Endothelial cell of umbilical vein (primary cell): ENCODE measurements at regions not wholly inside any gene's neighbourhood (a gene's known extent, or its start where the extent isn't known, plus 50 kb on each side); places are given as distances from the start of the nearest gene placed in this dataset.

Experiments
- BruUV-seq: library from RNA; stranded (reverse); fragments of 400-500 nt; replicated peaks from 2 replicates; lab custom pipeline; 2021; lab: Mats Ljungman, UMichigan
- CTCF ChIA-PET: fragments of 300-600, 350-600 bp; sonication (Branson Sonifier 250); formaldehyde crosslinking; loops from one replicate; lab custom pipeline; 2021; ENCODE audit warnings: antibody characterized with exemption, inconsistent platforms; lab: Charles Lee
- POLR2A ChIA-PET: fragments of 300-600, 350-600 bp; sonication (Branson Sonifier 250); formaldehyde crosslinking; loops from one replicate; lab custom pipeline; 2021; ENCODE audit warnings: antibody characterized with exemption, inconsistent platforms; lab: Charles Lee
- DNase-seq: peaks from one replicate; pipeline ENCODE4 v3.0.0-alpha.2; 2011; ENCODE audit warnings: low read depth, low spot score
- FAIRE-seq: peaks from 2 replicates; lab custom pipeline; 2011; peaks lifted over from hg19 to GRCh38; lab: Jason Lieb, UNC
- H2AFZ ChIP-seq: 2 replicates; pipeline ENCODE4 v1.6.0; 2012; ENCODE audit warnings: low read depth, low read length, control low read depth, inconsistent platforms
- H3K27ac ChIP-seq: 2 replicates; pipeline ENCODE4 v1.5.1; 2011; ENCODE audit warnings: low read depth, mild to moderate bottlenecking, control low read depth, low read length, moderate library complexity; ENCODE audit not compliant: insufficient read depth
- H3K27me3 ChIP-seq, 2 experiments: 2 replicates each; pipeline versions ENCODE4 v1.6.0 to v1.6.1; 2011; ENCODE audit warnings: low read length in 2 of 2, mixed read lengths in 1 of 2; ENCODE audit not compliant: control insufficient read depth in 2 of 2, insufficient read depth in 2 of 2
- H3K36me3 ChIP-seq, 2 experiments: 2 replicates in 1 of 2; 3 replicates in 1 of 2; pipeline ENCODE4 v1.5.1; 2011; ENCODE audit warnings: low read length in 2 of 2, mild to moderate bottlenecking in 1 of 2, moderate library complexity in 1 of 2; ENCODE audit not compliant: control insufficient read depth in 2 of 2, insufficient read depth in 2 of 2; ENCODE audit errors: extremely low read depth in 1 of 2
- H3K4me1 ChIP-seq: 3 replicates; pipeline ENCODE4 v1.5.1; 2011; ENCODE audit warnings: mild to moderate bottlenecking, low read length; ENCODE audit not compliant: control insufficient read depth, insufficient read depth; ENCODE audit errors: extremely low read depth
- H3K4me2 ChIP-seq: 2 replicates; pipeline ENCODE4 v1.6.1; 2011; ENCODE audit warnings: low read length, control low read depth, mixed read lengths; ENCODE audit not compliant: insufficient read depth
- H3K4me3 ChIP-seq, 3 experiments: fragments of 200-600 bp in 1 of 3; sonication (generic), shearing (Covaris generic) in 1 of 3; replicated peaks in 1 of 3; 2 replicates each; pipeline ENCODE4 v1.5.1; 2011 to 2016; ENCODE audit warnings: control low read depth in 3 of 3, low read length in 3 of 3, mild to moderate bottlenecking in 2 of 3, inconsistent platforms in 1 of 3, low read depth in 1 of 3, moderate library complexity in 1 of 3; ENCODE audit not compliant: insufficient read depth in 1 of 3
- H3K79me2 ChIP-seq: 2 replicates; pipeline ENCODE4 v1.6.0; 2012; ENCODE audit warnings: low read length, inconsistent platforms; ENCODE audit not compliant: control insufficient read depth, insufficient read depth
- H3K9ac ChIP-seq: replicated peaks from 2 replicates; pipeline ENCODE3; 2011; ENCODE audit warnings: low read length, control low read depth; ENCODE audit not compliant: insufficient read depth; ENCODE audit errors: extremely low read depth
- H3K9me1 ChIP-seq: replicated peaks from 3 replicates; pipeline ENCODE4 v1.6.0; 2011; ENCODE audit warnings: mild to moderate bottlenecking, low read length; ENCODE audit not compliant: control insufficient read depth, insufficient read depth; ENCODE audit errors: extremely low read depth
- H3K9me3 ChIP-seq: replicated peaks from 2 replicates; pipeline ENCODE4 v1.5.1; 2012; ENCODE audit warnings: low read length, inconsistent platforms; ENCODE audit not compliant: control insufficient read depth, insufficient read depth
- H4K20me1 ChIP-seq: replicated peaks from 2 replicates; pipeline ENCODE3; 2011; ENCODE audit warnings: mild to moderate bottlenecking, low read length; ENCODE audit not compliant: control insufficient read depth, insufficient read depth; ENCODE audit errors: extremely low read depth
- CTCF ChIP-seq, 2 donors: IDR thresholded peaks; 1 replicate in 1 of 2; 2 replicates in 1 of 2; pipeline ENCODE4 v1.5.1; 2011; ENCODE audit warnings: low read length in 2 of 2, mild to moderate bottlenecking in 2 of 2, moderate library complexity in 2 of 2, control low read depth in 1 of 2, inconsistent platforms in 1 of 2, low read depth in 1 of 2; ENCODE audit not compliant: insufficient read depth in 1 of 2; ENCODE audit errors: extremely low read depth in 1 of 2
- EZH2 ChIP-seq: IDR thresholded peaks from 2 replicates; pipeline ENCODE4 v1.6.1; 2012; ENCODE audit warnings: borderline replicate concordance, low read depth, mild to moderate bottlenecking, moderate library complexity, low read length, inconsistent platforms; ENCODE audit not compliant: severe bottlenecking
- FOS ChIP-seq: IDR thresholded peaks from 2 replicates; pipeline ENCODE4 v1.6.1; 2011; ENCODE audit warnings: mild to moderate bottlenecking, low read length, moderate library complexity, borderline replicate concordance; ENCODE audit not compliant: insufficient read depth
- GATA2 ChIP-seq: IDR thresholded peaks from 2 replicates; pipeline ENCODE4 v1.7.0; 2011; ENCODE audit warnings: low read depth, mild to moderate bottlenecking, moderate library complexity, mixed read lengths, low read length; ENCODE audit not compliant: insufficient read length, insufficient read depth
- JUN ChIP-seq: IDR thresholded peaks from 2 replicates; pipeline ENCODE4 v1.6.1; 2011; ENCODE audit warnings: borderline replicate concordance, low read depth; ENCODE audit not compliant: insufficient read length, insufficient read depth
- MAX ChIP-seq: IDR thresholded peaks from 2 replicates; pipeline ENCODE4 v1.6.1; 2011; ENCODE audit not compliant: insufficient read depth, insufficient read length
- MYC ChIP-seq: IDR thresholded peaks from one replicate; pipeline ENCODE4 v1.6.1; 2011; ENCODE audit warnings: mild to moderate bottlenecking, low read depth, low read length
- POLR2A ChIP-seq: IDR thresholded peaks from 2 replicates; pipeline ENCODE4 v1.6.1; 2012; ENCODE audit warnings: low read depth, mild to moderate bottlenecking, control low read depth, low read length
- POLR2AphosphoS5 ChIP-seq: IDR thresholded peaks from 2 replicates; pipeline ENCODE4 v1.6.1; 2012; ENCODE audit warnings: low read depth, mild to moderate bottlenecking, control low read depth, low read length, moderate library complexity; ENCODE audit not compliant: insufficient read depth
- dilution Hi-C: fragments of 300-500 bp; cut with MboI; formaldehyde crosslinking; loops from one replicate; pipeline ENCODE4 v1.15.0; 2019; ENCODE audit warnings: low sequenced_read_pairs; ENCODE audit not compliant: extremely low pct_ligation_motif_present
- intact Hi-C: fragments of 100-400 bp; cut with micrococcal nuclease; formaldehyde crosslinking; loops from one replicate; pipeline ENCODE4 v1.10.0; 2022

GRCh38 chr3:145854499-145854898 is 306.5 kb downstream of the PLOD2 start:
- intact Hi-C loops, result no loop called here
- Histone ChIP-seq H3K4me1 (no peaks in the 10 kb centered on the region), H3K27ac (no peak overlapping the region), H3K9ac (no peak overlapping the region), H3K9me3 (no peaks in the 10 kb centered on the region), H3K27me3 (no peaks in the 10 kb centered on the region), H3K36me3 (no peaks in the 10 kb centered on the region), H3K4me2 (no peak overlapping the region), H3K79me2 (no peaks in the 10 kb centered on the region), H3K9me1 (no peaks in the 10 kb centered on the region), H3K4me3 (no peak overlapping the region), H2AFZ (no peak overlapping the region), H4K20me1 (no peaks in the 10 kb centered on the region)
- FAIRE-seq (no peak), DNase-seq (no peak)
- no peak for TF ChIP-seq JUN
- no peak for TF ChIP-seq MYC
- TF ChIP-seq GATA2, result no peak
- TF ChIP-seq MAX, result no peak
- TF ChIP-seq POLR2A, result no peak
- TF ChIP-seq CTCF (IDR thresholded peaks at IDR 0.05; ENCODE audit: extremely low read depth in 1 of 2, insufficient read depth in 1 of 2, low read depth in 1 of 2, low read length in 2 of 2), result no peak
- no peak for TF ChIP-seq EZH2
- TF ChIP-seq POLR2AphosphoS5, result no peak
- TF ChIP-seq FOS, result no peak
- dilution Hi-C loops, result no loop called here
- POLR2A ChIA-PET, result no interaction called here
- BruUV-seq, result no TSS peak
- CTCF ChIA-PET, result interaction anchor here (1.4 to 1.6 kb wide), 2 partner anchors 14 to 16 kb away, joined by 3 read pairs; no protein-coding TSS in a partner anchor
